ENCODE measurements at regions not wholly inside any gene's neighbourhood (a gene's known extent, or its start where the extent isn't known, plus 50 kb on each side); places are given as distances from the start of the nearest gene placed in this dataset.

- peak; percentile 27 for DNase-seq (ENCODE audit: low read depth)
- H3K4me3 ChIP-seq (ENCODE audit: low read depth, low read length), result peak overlapping the region; percentile 68
- TF ChIP-seq, protein P1, sequence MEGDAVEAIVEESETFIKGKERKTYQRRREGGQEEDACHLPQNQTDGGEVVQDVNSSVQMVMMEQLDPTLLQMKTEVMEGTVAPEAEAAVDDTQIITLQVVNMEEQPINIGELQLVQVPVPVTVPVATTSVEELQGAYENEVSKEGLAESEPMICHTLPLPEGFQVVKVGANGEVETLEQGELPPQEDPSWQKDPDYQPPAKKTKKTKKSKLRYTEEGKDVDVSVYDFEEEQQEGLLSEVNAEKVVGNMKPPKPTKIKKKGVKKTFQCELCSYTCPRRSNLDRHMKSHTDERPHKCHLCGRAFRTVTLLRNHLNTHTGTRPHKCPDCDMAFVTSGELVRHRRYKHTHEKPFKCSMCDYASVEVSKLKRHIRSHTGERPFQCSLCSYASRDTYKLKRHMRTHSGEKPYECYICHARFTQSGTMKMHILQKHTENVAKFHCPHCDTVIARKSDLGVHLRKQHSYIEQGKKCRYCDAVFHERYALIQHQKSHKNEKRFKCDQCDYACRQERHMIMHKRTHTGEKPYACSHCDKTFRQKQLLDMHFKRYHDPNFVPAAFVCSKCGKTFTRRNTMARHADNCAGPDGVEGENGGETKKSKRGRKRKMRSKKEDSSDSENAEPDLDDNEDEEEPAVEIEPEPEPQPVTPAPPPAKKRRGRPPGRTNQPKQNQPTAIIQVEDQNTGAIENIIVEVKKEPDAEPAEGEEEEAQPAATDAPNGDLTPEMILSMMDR (IDR thresholded peaks at IDR 0.05; ENCODE audit: insufficient read depth, low read length), result no peak
Observed at GRCh38 chr15:92714077-92714476, 58.5 kb upstream of the FAM174B start.

GRCh38 chr15:92714477-92715401 is 59.2 kb upstream of the FAM174B start:
- peak overlapping the region; percentile 68 for H3K4me3 ChIP-seq (ENCODE audit: low read depth, low read length)
- peak; percentile 77 for DNase-seq (ENCODE audit: low read depth)
- TF ChIP-seq, protein P1 (IDR thresholded peaks at IDR 0.05; ENCODE audit: insufficient read depth, low read length), result peak; percentile 88

DNA sequence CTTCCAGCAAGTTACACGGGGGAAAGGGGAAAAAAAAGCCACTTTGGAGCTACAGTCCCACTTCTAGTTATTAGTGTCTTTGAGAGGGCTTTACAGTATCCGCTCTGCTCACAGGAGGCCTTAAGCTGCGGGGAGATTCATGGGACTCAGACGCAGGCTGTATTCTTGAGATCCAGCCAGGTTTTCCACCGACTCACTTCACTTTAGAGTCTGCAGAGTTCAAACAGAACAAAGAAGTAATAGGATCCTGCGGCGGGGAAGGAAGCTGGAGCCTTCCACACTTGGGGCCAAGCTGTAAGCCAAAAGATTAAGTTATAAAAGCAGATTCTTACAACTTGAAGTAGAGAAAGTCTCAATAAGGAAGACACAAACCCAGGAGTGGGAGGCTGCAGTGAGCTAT is 60.2 kb upstream of the FAM174B start:
- no peak overlapping the region for H3K4me3 ChIP-seq (ENCODE audit: low read depth, low read length)
- TF ChIP-seq, protein P1 (IDR thresholded peaks at IDR 0.05; ENCODE audit: insufficient read depth, low read length), result no peak
- peak; percentile 21 for DNase-seq (ENCODE audit: low read depth)

- H3K4me3 ChIP-seq (ENCODE audit: low read depth, low read length), result no peak overlapping the region
- DNase-seq (ENCODE audit: low read depth), result no peak
- TF ChIP-seq, protein P1 (IDR thresholded peaks at IDR 0.05; ENCODE audit: insufficient read depth, low read length), result no peak
Observed at GRCh38 chr15:92719021-92719420, 63.4 kb upstream of the FAM174B start.

DNA sequence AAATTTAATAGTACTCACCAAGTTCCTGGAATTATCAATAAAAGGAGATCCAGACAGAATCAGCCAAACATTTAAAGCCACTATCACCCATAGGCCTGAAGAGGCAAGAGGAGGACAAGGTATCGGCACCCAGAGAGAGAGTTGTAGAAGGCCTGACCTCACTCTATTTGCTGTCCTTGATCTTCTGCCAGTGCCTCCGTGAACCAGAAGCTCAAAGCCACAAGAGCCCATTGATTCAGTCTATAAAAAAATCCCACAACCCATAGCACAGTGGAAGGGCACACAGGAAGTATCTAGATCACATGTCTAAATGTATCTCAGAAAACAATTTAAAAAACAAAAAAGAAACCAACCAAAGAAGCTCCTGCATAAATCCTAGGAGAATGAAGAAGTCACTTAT is 68.6 kb upstream of the FAM174B start:
- H3K4me3 ChIP-seq (ENCODE audit: low read depth, low read length), result no peak overlapping the region
- TF ChIP-seq, protein P1 (IDR thresholded peaks at IDR 0.05; ENCODE audit: insufficient read depth, low read length), result no peak
- no peak for DNase-seq (ENCODE audit: low read depth)

GRCh38 chr15:92725171-92725570 is 69.6 kb upstream of the FAM174B start:
- no peak overlapping the region for H3K4me3 ChIP-seq (ENCODE audit: low read depth, low read length)
- DNase-seq (ENCODE audit: low read depth), result no peak
- TF ChIP-seq, protein P1 (IDR thresholded peaks at IDR 0.05; ENCODE audit: insufficient read depth, low read length), result no peak

Measured in fibroblast of the aortic adventitia (primary cell).